HG03558 (cell line): ENCODE measurements at regions not wholly inside any gene's neighbourhood (a gene's known extent, or its start where the extent isn't known, plus 50 kb on each side); places are given as distances from the start of the nearest gene placed in this dataset.

ENCODE experiments used
- ATAC-seq: cut with Tn5 transposase; IDR thresholded peaks from one replicate; pipeline ENCODE4 v1.9.1; 2021; ENCODE audit warnings: moderate number of reproducible peaks; ENCODE audit not compliant: unreplicated experiment; ENCODE audit errors: extremely low read depth

DNA sequence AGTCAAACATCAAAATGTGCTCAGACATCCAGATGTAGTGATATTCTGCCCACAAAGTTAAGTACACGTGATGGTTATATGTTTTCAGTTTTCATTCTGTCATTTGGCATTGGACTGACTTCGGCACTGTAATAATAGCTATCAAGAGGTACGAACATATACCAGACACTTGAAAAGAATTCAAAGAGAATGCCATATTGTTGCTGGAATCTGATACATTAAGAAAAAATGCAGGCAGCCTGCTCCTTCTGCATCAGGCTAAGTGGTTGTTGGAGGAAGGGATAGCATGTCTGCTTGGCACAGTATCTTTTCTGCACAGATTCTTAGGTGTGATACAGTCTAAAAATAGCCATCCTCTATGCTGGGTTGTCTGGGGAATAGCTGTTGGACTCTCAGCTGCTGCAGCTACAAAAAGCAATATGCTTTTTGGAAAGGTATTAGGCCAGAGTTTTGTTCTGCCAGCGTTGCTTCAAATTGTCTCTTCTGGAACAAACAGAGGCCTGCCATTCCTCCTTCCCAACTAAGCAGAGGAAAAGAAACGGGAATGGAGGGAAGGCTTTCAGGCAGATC is 892.6 kb downstream of the TBC1D22A start:
- ATAC-seq = no peak

DNA sequence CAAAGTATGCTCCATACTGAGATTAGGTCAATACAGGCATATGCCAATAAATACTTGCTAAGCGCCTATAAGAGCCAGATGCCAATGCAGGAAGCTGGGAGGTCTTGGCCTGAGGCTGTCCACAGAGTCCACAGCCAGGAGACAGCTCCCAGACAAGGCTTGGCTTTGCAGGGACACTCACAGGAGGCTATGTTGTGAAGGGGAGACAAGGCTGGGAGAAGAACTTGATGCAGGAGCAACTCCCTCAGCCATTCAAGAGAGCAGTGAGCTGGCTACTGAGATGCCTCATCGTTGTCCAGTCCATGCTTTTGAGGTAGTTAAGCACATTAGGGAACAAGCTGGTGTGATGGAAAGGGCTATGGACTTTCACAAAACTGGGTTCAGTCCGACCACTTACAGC is 891.5 kb downstream of the TBC1D22A start:
- no peak for ATAC-seq

DNA sequence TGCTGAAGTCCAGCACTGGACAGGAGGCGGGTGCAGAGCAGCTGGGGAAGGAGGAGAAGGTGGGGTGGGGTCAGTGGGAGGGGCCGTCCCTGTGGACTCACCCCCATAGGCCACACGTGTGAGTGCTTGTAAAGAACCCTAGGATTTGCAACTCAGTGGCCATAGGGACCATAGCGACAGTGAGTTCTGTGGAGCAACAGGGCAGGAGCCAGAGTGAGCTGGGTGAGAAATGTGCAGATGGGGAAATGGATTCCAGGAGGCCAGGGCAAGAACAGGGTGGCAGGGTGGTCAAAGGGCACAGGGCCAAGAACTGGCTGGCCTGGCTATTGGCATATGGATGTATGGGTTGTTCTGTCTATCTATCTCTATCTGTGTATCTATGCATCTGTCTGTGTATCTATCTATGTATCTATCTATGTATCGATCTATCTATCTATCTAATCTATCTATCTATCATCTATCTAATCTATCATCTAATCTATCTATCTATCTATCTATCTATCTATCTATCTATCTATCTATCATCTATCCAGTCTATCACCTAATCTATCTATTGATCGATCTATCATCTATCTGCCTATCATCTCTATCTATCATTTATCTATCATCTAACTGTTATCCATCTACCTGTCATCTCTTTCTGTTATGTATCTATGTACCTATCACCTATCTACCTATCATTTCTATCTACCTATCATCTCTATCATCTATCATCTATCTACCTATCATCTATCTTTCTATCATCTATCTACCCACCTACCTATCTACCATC is 889.0 kb downstream of the TBC1D22A start:
- ATAC-seq = no peak

DNA sequence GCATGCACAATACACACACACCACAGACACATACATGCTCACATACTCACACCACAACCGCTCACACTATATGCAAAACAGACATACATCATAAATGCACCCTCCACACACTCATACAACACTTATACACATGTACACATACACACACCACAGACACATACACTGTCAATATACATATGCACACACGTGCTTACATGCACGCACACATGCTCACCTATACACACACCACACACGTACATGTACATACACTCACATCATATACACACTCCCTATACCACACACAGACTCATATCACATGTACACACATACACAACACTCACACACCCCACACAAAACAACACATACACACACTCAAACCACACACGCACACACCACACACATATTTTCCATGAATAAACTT is 885.3 kb downstream of the TBC1D22A start:
- no peak for ATAC-seq

DNA sequence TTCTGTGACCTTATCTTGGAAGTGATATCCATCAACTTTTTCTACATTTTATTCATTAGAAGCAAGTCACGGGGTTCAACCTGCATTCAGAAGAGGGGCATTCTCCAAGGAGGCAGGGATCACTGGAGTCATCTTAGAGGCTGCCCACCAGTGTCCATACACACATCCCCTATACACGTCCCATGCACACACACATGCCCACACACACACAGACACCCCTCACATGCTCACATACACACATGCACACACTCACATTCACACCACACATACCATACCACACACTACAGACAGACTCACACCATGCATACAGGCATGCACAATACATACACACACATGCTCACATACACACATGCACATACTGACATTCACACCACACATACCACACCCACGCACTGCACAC is 884.7 kb downstream of the TBC1D22A start:
- no peak for ATAC-seq

DNA sequence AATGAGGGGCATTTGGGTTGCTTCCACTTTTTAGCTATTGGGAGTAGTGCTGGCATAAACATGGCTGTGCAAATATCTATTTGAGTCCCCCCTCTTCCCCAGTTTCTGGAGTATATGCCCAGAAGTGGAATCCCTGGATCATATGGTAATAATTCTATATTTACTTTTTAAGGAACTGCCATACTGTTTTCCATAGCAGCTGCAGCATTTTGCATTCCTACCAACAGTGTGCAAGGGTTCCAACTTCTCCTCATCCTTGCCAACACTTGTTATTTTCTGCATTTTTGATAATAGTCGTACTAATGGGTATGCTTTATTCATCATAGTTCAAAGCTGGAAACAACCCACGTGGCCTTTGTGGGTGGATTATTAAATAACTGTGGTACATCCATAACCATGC is 883.5 kb downstream of the TBC1D22A start:
- no peak for ATAC-seq

DNA sequence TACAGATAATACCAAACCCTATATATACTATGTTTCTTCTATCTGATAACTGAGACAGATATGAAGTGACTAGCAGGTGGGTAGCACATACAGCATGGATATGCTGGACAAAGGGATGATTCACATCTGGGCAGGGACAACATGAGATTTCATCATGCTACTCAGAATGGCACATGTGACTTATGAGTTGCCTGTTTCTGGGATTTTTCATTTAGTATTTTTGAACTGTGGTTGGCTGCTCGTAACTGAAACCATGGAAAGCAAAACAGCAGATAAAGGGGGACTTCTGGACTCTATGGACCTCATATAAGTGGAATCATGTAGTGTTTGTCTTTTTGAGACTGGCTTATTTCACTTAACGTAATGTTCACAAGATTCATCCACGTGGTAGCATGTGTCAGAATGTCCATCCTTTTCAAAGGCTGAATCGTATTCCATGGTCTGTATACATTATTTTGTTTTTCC is 883.0 kb downstream of the TBC1D22A start:
- ATAC-seq = no peak

DNA sequence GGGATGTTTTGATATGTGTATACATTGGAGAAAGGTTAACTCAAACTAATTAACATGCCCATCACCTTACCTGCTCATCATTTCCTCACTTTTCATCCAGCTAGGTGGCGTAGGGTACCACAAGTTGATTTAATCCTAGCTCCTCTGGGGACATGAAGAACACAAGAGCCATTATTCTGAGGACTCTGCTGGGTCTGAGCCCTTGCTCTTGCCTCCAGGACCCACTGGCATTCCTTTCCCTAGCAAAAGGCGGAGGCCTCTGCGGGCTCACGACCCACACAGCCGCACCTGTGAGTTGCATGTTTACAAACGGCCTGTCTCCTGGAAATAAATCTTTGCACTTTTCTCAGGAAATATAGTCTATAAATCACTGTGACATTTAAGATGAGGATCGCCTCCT is 871.9 kb downstream of the TBC1D22A start:
- ATAC-seq = no peak

DNA sequence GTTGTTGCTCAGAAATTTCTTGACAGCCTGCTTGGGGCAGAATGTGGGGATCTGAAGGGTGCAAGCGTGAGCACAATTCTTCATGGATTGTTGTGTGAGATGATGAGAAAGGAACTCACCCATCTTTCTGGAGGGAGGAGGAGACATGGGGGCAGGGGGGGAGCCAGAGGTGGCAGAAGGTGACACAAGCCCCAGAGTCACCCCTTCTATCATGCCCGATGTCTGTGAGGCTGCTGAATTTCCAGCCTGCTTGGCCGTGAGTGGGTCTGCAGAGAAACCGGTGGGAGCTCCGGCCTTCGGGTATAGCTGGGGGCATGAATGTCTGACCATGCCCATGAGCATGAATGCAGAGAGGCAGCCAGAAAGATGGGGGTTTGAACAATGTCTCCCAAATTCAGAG is 870.7 kb downstream of the TBC1D22A start:
- no peak for ATAC-seq

DNA sequence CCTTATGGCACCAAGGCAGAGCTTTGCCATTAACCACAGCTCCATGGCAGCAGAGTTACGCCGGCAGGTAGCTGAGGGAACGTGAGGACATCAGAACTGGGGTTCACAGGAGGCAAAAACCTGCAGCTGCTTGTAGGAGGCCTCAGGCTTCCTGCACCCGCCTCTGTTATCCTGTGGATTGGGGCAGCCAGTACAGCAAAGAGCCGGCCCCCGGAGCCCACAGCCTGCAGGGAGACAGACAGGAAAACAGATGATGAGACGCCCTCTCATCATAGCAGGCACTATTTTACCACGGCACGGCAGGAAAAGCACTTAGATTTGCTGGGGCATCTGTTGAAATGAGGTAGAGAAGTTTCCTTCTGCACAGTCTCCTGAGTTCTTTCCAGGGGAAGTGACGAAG is 870.3 kb downstream of the TBC1D22A start:
- ATAC-seq = no peak

DNA sequence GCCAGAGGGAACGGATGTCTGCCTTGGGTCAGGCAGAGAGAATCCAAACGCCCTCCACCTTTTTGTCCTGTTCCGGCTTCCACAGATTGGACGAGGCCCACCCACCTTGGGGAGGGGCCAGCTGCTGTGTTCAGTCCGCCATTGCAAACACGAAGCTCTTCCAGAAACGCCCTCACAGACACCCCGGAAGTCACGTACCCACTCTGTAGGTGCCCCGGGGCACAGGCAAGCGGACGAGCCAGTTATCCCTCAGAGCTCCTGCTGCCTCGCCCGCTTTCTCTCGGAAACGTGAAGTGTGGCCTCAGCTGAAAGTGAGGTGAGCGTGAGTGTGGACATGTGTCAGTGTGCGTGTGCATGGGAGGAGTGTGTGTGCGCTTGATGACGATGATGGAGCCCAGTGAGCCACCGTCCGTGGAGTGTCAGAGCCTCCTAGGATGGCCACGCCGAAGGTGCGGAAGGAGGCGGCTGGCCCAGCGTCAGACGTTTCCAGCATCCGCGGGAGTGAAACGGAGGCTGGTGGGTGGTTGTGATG is 869.2 kb downstream of the TBC1D22A start:
- ATAC-seq = no peak

DNA sequence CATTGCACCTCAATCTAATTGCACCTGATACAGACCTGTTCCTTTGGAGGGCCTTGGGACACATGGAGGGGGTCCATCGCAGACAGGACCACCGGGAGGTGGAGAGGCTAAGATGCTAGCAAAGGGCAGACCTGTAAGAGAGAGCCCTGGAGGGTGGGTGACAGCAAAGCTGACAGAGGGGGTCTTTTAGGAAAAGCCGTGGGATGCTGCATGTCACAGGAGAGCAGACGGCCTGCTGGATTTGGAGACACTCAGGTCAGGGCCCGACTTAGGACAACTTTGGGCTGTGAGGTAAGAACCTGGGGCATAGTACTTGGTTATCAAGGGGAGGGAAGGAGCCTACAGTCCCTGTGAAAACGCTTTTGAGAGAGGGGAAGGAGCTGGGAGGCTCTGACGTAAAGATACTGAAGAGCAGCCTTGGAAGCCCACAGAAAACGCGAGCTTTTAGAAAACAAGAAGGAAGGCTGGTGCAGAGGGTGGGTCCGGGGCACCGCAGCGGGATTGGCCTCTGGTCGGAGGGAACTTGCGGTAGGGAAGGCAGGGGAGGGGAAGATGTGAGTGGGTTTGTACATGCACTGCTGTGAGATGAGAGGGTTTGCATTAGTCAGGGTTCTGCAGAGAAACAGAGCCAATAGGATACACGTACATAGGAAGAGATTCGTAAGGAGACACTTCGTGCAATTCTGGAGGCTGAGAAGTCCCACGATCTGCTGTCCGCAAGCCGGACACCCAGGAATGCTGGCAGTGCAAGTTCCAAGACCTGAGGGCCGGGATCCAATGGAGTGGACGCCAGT is 868.5 kb downstream of the TBC1D22A start:
- ATAC-seq = no peak

DNA sequence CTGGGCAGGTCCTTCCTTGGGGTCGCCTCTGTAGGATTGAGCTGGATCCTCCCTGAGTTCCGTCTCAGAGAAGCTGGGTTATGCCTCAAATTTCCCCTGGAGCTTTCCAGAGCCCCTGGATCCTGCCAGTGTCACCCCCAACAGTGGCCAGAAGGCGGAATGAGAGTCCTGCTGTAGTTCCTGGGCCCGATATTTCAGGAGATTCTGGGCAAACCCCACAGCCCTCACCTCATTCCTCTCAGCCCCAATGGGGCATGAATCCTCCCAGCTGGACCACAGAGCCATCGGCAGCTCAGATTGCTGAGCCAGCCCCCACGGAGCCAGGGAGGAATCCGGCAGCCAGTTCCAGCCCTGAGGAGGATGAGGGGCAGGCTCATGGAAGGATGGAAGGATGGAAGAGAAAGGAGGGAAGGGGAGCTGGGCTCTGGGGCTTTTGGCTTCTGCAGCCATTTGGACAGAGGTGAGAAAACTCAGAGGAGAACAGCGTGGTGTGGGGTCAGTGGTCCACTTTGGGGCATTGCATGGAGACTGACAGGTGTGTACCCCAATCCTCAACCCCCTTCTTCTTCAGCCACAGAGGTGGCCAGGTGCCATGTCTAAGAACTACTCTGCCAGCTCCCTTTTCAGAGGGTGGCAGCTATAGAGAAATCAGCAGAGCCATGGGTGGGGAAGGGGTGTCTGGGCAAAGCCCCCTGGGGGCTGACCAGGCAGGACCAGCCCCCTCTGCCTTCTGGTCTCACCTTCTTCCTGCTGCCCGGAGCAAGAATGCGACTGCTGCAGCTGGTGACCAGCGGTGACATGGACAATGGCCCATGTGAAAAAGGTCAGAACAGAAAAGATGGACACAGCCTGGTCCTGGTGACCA is 867.6 kb downstream of the TBC1D22A start:
- no peak for ATAC-seq

DNA sequence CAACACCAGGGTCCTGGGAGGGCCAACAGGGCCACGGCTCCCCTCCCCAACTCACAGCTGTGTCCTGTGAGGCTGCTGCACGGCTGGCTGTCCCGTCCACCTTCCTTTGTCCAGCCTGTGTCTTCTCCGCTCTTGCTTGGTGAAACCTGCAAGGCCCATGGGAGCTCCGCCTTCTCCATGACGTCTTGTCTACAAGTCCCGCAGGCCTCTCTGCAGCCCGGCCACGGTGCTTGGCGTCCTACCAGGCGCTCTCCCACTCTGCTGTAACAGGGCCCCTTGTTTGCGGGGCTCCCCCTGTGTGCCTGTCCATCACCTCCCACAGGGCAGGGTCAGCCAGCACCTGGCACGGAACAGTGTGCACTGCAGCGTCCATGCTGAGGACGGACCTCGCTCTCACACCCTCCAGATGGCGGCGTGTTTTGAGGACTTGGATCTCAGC is 866.8 kb downstream of the TBC1D22A start:
- no peak for ATAC-seq

DNA sequence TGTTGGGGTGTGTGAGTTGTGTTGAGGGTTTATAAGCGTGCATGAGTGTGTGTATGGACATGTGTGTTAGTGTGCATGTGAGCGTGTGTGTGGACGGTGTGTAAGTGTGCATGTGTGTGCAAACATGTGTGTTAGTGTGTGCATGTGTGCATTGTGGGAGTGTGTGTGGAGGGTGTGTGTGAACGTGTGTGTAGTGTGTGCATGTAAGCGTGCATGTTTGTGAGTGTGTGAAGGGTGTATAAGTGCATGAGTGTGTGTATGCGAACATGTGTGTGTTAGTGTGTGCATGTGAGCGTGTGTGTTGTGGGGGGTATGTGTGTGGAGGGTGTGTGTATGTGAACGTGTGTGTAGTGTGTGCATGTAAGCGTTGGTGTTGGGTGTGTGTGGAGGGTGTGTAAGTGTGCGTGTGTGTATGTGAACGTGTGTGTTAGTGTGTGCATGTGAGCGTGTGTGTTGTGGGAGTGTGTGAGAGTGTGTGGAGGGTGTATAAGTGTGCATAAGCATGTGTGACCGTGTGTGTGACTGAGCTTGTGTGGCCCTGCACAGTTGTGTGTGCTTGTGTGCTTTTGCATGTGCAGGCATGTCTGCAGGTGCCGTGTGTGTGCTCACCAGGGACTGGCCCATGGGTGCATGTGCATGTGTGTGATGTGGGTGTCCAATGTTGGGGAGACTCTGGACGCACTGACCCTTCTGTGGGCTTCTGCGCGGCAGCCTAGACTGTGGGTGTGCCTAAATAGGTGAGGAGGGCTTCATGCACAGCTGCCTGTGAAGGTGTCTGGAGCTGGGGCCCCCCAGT is 866.2 kb downstream of the TBC1D22A start:
- ATAC-seq = no peak

DNA sequence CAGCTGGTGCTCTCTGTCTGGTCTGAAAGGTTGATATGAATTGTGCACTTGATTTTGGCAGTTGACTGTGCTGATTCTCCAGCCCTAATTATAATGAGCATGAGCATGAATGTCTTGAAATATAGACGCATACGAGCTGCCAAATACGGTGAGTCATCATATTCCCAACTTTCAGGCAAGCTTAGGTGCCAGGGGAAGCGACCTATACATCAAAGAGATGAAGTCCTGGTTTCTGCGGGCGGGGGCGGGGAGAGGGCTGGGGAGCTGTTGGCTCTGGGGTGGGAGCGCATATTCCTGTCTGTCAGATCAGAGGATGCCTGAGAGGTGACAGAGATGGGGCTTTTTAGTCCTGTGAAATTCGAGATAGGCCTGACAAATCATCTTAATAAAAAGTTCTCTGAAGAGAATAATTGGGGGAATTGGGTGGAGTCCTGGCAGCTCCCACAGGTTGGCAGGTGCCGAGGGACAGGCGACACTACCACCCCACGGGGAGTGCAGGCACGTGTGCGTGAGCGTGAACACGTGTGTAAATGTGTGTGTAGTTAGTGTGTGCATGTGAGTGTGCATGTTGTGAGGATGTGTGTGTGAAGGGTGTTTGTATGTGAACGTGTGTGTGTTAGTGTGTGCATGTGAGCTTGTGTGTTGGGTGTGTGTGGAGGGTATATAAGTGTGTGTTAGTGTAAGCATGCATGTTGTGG is 865.3 kb downstream of the TBC1D22A start:
- ATAC-seq = no peak

DNA sequence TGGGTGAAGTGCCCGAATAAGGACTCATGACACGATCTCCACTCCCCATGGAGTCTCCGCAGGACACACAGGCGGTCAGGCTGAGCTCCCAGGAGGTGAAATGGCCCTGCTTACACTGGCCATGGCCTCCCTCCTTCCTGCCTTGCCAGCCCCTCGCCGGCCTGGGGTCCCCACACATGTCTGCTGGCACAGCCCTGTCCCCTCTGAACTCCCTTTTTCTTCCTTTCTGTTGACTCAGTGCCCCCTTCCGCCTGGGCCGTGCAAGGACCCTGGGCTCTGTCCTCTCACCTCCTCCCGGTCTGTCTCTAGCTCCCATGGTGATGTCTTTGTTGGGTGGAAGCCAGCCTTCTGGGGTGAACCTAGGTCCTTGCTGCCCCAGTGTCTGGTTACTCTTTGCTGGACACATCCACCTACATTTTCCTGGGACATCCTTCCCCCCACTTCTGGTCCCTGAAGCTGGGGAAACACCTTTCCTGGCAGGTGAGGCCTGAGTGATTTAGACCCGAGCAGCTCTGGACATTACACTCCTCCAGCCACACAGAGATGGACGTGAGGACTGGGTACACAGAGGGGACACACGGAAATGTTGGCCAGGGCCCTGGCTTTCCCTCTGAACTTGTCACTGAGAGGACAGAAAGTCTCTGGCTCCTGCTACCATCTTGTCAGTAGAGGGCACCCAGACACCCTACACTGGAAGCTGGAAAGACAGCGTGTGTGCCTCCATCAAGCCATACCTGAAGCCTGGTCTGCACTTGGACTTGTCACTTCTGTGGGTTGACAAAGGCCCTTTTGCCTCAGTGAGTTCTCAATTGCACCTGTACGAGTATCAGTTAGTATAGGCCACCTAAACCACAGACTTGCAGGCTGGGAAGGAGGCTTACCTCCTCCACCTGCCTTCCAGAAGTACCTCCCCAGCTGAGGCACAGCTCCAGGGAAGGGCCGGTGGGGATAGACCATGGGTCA is 864.3 kb downstream of the TBC1D22A start:
- no peak for ATAC-seq
